GM23338 (cell line): ENCODE measurements at regions not wholly inside any gene's neighbourhood (a gene's known extent, or its start where the extent isn't known, plus 50 kb on each side); places are given as distances from the start of the nearest gene placed in this dataset.

Source experiments
- CTCF ChIP-seq, 2 experiments: fragments of 200-600 bp in 1 of 2; sonication (generic) in 1 of 2; conservative IDR thresholded peaks; 2 replicates each; pipeline versions ENCODE4 v1.5.1 to v1.6.1; 2016 to 2017; ENCODE audit warnings: antibody characterized with exemption in 2 of 2, low read depth in 2 of 2, mild to moderate bottlenecking in 2 of 2, moderate library complexity in 1 of 2
- EZH2 ChIP-seq: fragments of 200-600 bp; sonication (generic); IDR thresholded peaks from one replicate; pipeline ENCODE4 v1.8.0; 2017; ENCODE audit warnings: antibody characterized with exemption, mild to moderate bottlenecking, low read depth; ENCODE audit not compliant: unreplicated experiment

DNA sequence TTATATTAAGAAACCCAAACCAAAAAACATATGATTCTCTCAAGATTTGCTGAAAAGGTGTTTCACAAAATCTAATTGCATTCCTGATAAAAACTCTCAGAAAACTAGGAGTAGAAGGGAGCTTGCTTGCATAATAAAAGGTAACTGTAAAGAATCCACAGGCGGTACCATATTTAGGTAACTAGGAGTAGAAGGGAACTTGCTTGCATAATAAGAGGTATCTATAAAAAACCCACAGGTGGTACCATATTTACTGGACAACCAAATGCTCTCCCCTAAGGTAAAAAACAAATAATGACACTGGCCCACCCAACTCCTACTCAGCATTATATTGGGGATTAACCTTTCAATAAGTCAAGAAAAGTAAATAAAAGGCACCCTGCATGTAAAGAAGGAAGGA is 57.5 kb upstream of the FCN1 start:
- TF ChIP-seq CTCF (conservative IDR thresholded peaks at IDR 0.05; ENCODE audit: low read depth in 2 of 2), result no peak
- TF ChIP-seq EZH2, result no peak
